Epithelial cell of proximal tubule (primary cell): ENCODE measurements at regions not wholly inside any gene's neighbourhood (a gene's known extent, or its start where the extent isn't known, plus 50 kb on each side); places are given as distances from the start of the nearest gene placed in this dataset.
A peak's percentile ranks its signal among the peaks of the same experiment; 100 is the strongest.

Source experiments
- DNase-seq: peaks from one replicate; pipeline ENCODE4 v3.0.0-alpha.2; 2011; ENCODE audit warnings: low read depth
- H3K4me3 ChIP-seq: 2 replicates; pipeline ENCODE4 v1.5.1; 2011; ENCODE audit warnings: low read depth, mild to moderate bottlenecking, low read length
- TF ChIP-seq, protein P1 (sequence below): conservative IDR thresholded peaks from 2 replicates; pipeline ENCODE4 v1.5.1; 2012; ENCODE audit warnings: low read depth, mild to moderate bottlenecking, low read length

DNA sequence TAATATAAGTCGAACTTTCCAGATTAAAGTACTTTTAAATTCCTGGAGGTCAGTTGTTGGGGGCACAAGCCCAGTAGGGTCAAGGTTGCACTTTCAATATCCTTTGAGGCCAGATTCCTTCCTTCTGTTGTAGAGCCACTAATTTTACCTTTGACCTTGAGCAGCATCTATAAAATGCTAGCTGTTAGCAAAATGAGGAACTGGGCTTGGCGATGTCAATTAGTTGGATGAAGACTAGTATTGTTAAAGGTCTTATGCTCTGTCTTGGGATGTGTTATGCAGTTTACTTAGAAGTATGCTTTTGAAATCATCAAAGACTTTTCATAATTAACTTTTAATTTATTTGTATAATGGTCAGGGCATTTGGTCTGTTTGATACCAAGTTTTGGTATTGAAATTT, 425.9 kb upstream of the PROX1 start:
- TF ChIP-seq, protein P1, sequence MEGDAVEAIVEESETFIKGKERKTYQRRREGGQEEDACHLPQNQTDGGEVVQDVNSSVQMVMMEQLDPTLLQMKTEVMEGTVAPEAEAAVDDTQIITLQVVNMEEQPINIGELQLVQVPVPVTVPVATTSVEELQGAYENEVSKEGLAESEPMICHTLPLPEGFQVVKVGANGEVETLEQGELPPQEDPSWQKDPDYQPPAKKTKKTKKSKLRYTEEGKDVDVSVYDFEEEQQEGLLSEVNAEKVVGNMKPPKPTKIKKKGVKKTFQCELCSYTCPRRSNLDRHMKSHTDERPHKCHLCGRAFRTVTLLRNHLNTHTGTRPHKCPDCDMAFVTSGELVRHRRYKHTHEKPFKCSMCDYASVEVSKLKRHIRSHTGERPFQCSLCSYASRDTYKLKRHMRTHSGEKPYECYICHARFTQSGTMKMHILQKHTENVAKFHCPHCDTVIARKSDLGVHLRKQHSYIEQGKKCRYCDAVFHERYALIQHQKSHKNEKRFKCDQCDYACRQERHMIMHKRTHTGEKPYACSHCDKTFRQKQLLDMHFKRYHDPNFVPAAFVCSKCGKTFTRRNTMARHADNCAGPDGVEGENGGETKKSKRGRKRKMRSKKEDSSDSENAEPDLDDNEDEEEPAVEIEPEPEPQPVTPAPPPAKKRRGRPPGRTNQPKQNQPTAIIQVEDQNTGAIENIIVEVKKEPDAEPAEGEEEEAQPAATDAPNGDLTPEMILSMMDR: no peak
- H3K4me3 ChIP-seq: no peak overlapping the region
- DNase-seq: no peak

DNA sequence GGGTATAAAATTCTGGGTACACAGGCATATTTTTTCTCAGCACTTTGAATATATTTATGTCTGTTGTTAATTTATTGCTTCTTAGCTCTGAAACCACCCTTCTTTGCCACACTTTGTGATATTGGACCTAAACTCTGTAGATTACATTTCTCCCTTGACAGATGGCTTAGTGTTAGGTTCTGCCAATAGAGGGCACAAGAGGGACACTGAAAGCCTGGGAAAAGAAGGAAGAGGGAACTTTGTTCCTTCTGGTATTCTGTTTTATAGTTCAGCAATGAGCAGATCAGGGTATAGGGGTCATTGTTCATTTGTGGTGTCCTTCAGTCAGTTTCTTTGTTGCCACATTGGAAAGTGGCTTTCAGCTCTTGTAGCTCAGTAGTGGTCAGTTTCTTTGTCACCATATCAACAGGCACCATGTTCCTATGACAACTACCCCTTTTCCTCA, 423.5 kb upstream of the PROX1 start:
- TF ChIP-seq, protein P1: peak; percentile 55
- no peak for DNase-seq
- no peak overlapping the region for H3K4me3 ChIP-seq

DNA sequence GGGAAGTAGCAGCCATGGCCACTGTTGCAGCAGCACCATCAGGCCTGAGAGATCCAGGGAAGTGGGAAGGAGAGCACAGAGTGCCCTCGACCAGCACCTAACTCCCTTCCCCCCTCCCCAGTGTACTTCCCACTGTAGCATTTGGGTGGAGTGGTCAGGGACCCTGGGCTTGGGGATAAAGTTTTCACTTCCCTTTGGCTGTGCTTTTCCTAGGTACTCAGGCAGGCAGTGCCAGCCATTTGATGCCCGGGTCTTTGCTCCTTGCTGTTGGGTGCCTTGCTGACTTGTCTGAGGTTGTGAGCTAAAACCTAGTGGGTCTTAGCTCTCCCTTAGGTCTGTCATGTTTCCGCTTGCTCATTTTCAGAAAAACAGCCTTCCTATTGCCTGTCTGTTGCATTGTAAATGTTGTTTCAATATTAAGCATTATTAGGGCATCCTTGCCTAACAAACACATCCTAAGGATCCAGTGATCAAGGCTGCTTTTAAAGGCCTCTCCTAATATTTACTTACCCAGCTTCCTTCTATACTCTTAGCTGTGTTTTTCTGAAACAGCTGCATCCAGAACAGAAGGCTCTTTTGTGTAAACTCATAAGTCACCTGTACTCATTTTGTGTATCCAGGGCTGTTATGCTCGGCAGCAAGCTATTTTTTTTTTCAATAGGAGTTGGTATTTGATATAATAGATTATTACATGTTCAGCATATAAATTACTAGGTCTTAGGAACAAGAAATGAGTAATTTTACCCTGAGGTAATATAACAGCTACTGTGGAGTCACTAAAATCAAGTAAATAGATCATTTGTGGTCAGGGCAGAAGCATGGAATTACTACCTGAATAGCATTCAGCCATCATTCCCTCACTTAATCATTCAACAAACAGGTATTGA, 418.6 kb upstream of the PROX1 start:
- DNase-seq: no peak
- H3K4me3 ChIP-seq: no peak overlapping the region
- TF ChIP-seq, protein P1: no peak

DNA sequence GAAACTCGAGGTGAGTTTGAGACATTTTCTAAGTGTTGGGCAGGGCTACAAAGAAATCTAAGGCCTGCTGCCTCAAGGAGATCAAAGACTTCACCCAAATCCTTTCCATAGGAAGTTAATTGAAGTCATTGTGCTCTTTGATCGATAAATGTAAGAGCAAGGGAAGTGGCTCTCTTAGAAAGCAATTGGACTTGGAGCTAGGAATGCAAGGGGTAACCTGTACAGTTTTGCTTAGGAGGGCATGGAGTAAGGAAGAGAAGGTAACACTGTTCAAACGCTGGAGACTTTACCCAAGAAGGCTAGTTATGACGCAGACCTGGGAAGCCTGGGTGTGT, 418.0 kb upstream of the PROX1 start:
- TF ChIP-seq, protein P1: no peak
- no peak for DNase-seq
- H3K4me3 ChIP-seq: no peak overlapping the region

DNA sequence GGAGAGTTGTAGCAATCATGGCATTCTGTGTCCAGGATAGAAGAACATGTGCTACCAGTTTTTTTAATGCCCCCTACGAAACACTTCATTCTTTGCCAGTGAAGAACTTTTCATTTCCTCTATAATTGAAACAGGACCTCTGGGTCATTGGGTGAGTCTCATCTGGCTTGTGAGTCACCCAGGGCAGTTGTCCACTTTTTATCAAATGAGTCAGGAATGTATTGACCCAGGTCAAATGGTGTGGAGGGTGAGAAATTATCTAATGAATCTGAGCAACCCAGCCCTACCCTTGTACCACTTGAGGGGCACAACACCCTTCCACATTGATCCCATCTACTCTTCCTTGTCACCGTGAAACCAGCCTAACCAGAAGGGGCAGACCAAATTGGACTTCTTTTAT, 417.3 kb upstream of the PROX1 start:
- DNase-seq: no peak
- no peak overlapping the region for H3K4me3 ChIP-seq
- TF ChIP-seq, protein P1: no peak

DNA sequence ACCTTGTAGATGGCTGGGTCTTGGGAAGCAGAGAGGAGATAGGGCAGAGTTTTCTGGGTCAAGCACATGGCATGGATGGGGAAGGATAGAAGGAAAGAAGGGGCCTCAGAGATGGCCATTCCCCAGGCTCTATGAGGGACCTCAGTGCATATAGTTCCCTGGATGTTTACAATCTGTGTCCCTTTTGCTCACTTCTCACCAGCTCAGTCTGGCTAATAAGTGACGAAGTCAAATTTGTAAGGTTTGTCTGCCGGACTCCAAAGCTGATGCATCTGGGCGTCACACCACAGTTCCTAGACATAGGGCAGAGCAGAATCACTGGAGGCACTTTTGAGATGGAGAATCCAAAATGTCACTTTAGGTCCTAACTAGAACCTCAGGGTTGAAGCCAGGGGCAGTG, 416.4 kb upstream of the PROX1 start:
- no peak overlapping the region for H3K4me3 ChIP-seq
- DNase-seq: no peak
- TF ChIP-seq, protein P1: no peak

DNA sequence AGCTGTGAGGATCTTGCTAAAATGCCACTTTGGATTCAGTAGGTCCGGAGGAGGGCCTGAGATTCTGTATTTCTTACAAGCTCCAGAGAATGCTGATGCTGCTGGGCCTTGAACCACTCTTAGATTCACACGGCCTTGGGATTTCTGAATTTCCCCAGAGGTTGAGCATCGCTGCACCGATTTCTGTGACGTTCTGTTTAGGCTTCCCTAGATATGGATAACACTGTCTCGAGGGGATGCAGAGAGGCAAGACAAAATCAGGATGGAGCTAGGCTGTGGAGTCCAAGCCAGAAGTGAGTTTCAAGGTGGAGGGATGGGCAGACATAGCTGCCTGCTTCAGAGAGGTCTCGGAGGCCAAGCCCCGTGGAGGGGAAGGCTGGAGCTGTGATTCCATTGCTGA, 415.9 kb upstream of the PROX1 start:
- DNase-seq: no peak
- no peak overlapping the region for H3K4me3 ChIP-seq
- TF ChIP-seq, protein P1: no peak
